WI38 (cell line): ENCODE measurements at regions not wholly inside any gene's neighbourhood (a gene's known extent, or its start where the extent isn't known, plus 50 kb on each side); places are given as distances from the start of the nearest gene placed in this dataset.
"Not testable (repeated sequence)": the region's sequence is repeated elsewhere in the genome, so short reads cannot be mapped to it uniquely, and the experiment has no call there.

ENCODE experiments used
- H3K4me3 ChIP-seq: 2 replicates; pipeline ENCODE4 v1.5.1; 2011; ENCODE audit warnings: low read depth, mild to moderate bottlenecking, control low read depth, low read length
- CTCF ChIP-seq: IDR thresholded peaks from 2 replicates; pipeline ENCODE4 v1.5.1; 2012; ENCODE audit warnings: low read depth, mild to moderate bottlenecking, control low read depth, low read length

GRCh38 chr5:56632939-56633338 is 182.4 kb upstream of the MAP3K1 start:
- no peak for TF ChIP-seq CTCF
- H3K4me3 ChIP-seq: no peak overlapping the region

GRCh38 chr5:56632199-56632598 is 183.2 kb upstream of the MAP3K1 start:
- no peak overlapping the region for H3K4me3 ChIP-seq
- no peak for TF ChIP-seq CTCF

- no peak for TF ChIP-seq CTCF
- no peak overlapping the region for H3K4me3 ChIP-seq
These were observed 183.6 kb upstream of the MAP3K1 start for GRCh38 chr5:56631719-56632118.

GRCh38 chr5:56628616-56629015 is 186.7 kb upstream of the MAP3K1 start:
- H3K4me3 ChIP-seq: not testable (repeated sequence)

GRCh38 chr5:56625541-56625940 is 189.8 kb upstream of the MAP3K1 start:
- TF ChIP-seq CTCF: no peak

GRCh38 chr5:56624751-56625150 is 190.6 kb upstream of the MAP3K1 start:
- no peak for TF ChIP-seq CTCF
- H3K4me3 ChIP-seq: no peak overlapping the region

More at GRCh38 chr5:56625541-56625940, 189.8 kb upstream of the MAP3K1 start:
- no peak overlapping the region for H3K4me3 ChIP-seq

GRCh38 chr5:56622141-56622540 is 193.2 kb upstream of the MAP3K1 start:
- TF ChIP-seq CTCF: no peak
- H3K4me3 ChIP-seq: no peak overlapping the region

GRCh38 chr5:56620903-56621677 is 194.3 kb upstream of the MAP3K1 start:
- no peak overlapping the region for H3K4me3 ChIP-seq
- no peak for TF ChIP-seq CTCF
